Mammary epithelial cell (primary cell): ENCODE measurements at regions not wholly inside any gene's neighbourhood (a gene's known extent, or its start where the extent isn't known, plus 50 kb on each side); places are given as distances from the start of the nearest gene placed in this dataset.

Experiments
- EZH2 ChIP-seq: IDR thresholded peaks from 2 replicates; pipeline ENCODE4 v1.6.1; 2012; ENCODE audit warnings: low read length, inconsistent platforms, borderline replicate concordance
- TF ChIP-seq, protein P1 (sequence below), 2 donors: IDR thresholded peaks in 1 of 2; conservative IDR thresholded peaks in 1 of 2; 2 replicates each; pipeline ENCODE4 v1.5.1; 2011 to 2012; ENCODE audit warnings: inconsistent platforms in 2 of 2, low read length in 2 of 2, mild to moderate bottlenecking in 2 of 2, control low read depth in 1 of 2, low read depth in 1 of 2; ENCODE audit not compliant: insufficient read depth in 1 of 2; ENCODE audit errors: extremely low read depth in 1 of 2

DNA sequence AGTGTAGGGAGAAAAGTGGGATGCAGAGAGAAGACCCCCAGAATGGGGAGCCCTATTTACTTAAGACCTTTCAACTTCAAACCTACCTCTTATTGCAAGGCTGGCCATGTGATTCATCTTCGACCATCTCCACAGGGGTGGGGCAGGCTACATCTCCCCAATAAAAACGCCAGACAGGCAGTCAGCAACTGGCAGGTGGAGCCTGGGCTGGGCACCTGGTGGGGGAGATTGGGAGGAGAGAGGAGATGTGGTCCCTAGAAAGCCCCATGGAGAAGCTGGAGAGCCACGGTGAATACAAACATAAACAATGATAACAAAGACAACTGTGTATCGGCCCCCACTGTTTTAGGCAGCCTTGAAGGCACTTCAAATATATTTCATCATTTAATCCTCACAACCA lies 336.7 kb upstream of the PROX1 start:
- TF ChIP-seq, protein P1, sequence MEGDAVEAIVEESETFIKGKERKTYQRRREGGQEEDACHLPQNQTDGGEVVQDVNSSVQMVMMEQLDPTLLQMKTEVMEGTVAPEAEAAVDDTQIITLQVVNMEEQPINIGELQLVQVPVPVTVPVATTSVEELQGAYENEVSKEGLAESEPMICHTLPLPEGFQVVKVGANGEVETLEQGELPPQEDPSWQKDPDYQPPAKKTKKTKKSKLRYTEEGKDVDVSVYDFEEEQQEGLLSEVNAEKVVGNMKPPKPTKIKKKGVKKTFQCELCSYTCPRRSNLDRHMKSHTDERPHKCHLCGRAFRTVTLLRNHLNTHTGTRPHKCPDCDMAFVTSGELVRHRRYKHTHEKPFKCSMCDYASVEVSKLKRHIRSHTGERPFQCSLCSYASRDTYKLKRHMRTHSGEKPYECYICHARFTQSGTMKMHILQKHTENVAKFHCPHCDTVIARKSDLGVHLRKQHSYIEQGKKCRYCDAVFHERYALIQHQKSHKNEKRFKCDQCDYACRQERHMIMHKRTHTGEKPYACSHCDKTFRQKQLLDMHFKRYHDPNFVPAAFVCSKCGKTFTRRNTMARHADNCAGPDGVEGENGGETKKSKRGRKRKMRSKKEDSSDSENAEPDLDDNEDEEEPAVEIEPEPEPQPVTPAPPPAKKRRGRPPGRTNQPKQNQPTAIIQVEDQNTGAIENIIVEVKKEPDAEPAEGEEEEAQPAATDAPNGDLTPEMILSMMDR (conservative IDR thresholded peaks at IDR 0.05 in 1 of 2, IDR thresholded peaks at IDR 0.05 in 1 of 2; ENCODE audit: extremely low read depth in 1 of 2, insufficient read depth in 1 of 2, low read depth in 1 of 2, low read length in 2 of 2): no peak
- TF ChIP-seq EZH2: no peak
